Endothelial cell (in vitro differentiated cells): ENCODE measurements at regions not wholly inside any gene's neighbourhood (a gene's known extent, or its start where the extent isn't known, plus 50 kb on each side); places are given as distances from the start of the nearest gene placed in this dataset.

Experiments used
- DNase-seq: peaks from one replicate; pipeline ENCODE4 v3.0.0; 2021; ENCODE audit warnings: low spot score
- H3K27ac Mint-ChIP-seq: one replicate; pipeline ENCODE4 v1.8.0; 2021; ENCODE audit warnings: mixed read lengths, inconsistent platforms; ENCODE audit not compliant: unreplicated experiment
- H3K27me3 Mint-ChIP-seq: one replicate; pipeline ENCODE4 v1.8.0; 2021; ENCODE audit warnings: mild to moderate bottlenecking, moderate library complexity, mixed read lengths, inconsistent platforms; ENCODE audit not compliant: unreplicated experiment
- H3K36me3 Mint-ChIP-seq: one replicate; pipeline ENCODE4 v1.8.0; 2021; ENCODE audit warnings: mild to moderate bottlenecking, low read depth, mixed read lengths, inconsistent platforms; ENCODE audit not compliant: unreplicated experiment
- H3K4me1 Mint-ChIP-seq: one replicate; pipeline ENCODE4 v1.8.0; 2021; ENCODE audit warnings: mild to moderate bottlenecking, mixed read lengths, inconsistent platforms; ENCODE audit not compliant: unreplicated experiment
- H3K4me3 Mint-ChIP-seq: one replicate; pipeline ENCODE4 v1.8.0; 2021; ENCODE audit warnings: mild to moderate bottlenecking, mixed read lengths, inconsistent platforms; ENCODE audit not compliant: unreplicated experiment
- H3K9me3 Mint-ChIP-seq: one replicate; pipeline ENCODE4 v1.8.0; 2021; ENCODE audit warnings: mixed read lengths, inconsistent platforms; ENCODE audit not compliant: unreplicated experiment
- TF ChIP-seq, protein P1 (sequence below): fragments of 200-600 bp; sonication (generic); IDR thresholded peaks from one replicate; pipeline ENCODE4 v1.5.0; 2021; ENCODE audit warnings: antibody characterized with exemption; ENCODE audit not compliant: unreplicated experiment

DNA sequence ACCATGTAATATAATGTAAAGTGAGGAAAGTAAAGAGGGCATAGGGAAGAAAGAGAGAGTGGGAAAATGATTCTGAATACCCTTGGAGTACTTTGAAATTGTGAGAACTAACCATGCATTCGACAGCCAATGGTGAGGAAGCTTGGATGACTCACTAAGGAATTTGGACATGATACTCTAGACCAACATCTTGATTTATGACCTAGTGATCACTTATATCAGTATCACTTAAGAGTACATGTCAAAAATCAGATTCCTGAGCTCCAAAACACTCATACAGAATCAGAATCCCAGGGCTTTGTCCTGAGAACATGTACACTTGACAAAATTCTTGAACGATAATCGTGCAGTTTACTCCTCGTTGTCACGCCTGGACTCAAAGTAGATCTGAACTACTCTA lies 1899.8 kb upstream of the PIK3C3 start:
- Mint-ChIP-seq H3K36me3 (no peaks in the 10 kb centered on the region), H3K4me3 (no peak overlapping the region), H3K27me3 (no peaks in the 10 kb centered on the region), H3K4me1 (no peaks in the 10 kb centered on the region), H3K9me3 (no peaks in the 10 kb centered on the region), H3K27ac (no peak overlapping the region)
- TF ChIP-seq, protein P1, sequence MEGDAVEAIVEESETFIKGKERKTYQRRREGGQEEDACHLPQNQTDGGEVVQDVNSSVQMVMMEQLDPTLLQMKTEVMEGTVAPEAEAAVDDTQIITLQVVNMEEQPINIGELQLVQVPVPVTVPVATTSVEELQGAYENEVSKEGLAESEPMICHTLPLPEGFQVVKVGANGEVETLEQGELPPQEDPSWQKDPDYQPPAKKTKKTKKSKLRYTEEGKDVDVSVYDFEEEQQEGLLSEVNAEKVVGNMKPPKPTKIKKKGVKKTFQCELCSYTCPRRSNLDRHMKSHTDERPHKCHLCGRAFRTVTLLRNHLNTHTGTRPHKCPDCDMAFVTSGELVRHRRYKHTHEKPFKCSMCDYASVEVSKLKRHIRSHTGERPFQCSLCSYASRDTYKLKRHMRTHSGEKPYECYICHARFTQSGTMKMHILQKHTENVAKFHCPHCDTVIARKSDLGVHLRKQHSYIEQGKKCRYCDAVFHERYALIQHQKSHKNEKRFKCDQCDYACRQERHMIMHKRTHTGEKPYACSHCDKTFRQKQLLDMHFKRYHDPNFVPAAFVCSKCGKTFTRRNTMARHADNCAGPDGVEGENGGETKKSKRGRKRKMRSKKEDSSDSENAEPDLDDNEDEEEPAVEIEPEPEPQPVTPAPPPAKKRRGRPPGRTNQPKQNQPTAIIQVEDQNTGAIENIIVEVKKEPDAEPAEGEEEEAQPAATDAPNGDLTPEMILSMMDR = no peak
- no peak for DNase-seq

DNA sequence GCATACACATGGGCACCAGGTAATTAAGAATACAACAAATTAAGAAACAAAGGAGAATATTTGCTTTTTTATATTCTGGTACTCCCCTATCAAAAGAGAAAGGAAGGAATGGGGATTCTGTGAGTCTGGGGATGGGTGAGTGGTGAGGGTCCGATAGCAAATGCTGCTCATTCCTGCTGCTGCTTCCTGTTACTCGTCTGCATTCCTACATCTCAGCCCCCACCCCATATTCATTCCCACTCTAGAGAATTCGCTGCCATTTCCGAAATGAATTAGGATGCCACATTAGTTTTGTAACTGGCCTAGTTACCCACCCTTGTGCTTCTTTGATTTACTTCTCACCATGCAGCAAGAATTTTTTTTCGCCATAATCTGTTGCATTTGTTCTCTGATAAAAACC lies 1905.3 kb upstream of the PIK3C3 start:
- no peaks in the 10 kb centered on the region for H3K36me3 Mint-ChIP-seq
- no peaks in the 10 kb centered on the region for H3K27me3 Mint-ChIP-seq
- no peak overlapping the region for H3K4me3 Mint-ChIP-seq
- H3K9me3 Mint-ChIP-seq = no peaks in the 10 kb centered on the region
- H3K27ac Mint-ChIP-seq = no peak overlapping the region
- DNase-seq = no peak
- peaks cover 5% of the 10 kb centered on the region for H3K4me1 Mint-ChIP-seq
- TF ChIP-seq, protein P1 = no peak

DNA sequence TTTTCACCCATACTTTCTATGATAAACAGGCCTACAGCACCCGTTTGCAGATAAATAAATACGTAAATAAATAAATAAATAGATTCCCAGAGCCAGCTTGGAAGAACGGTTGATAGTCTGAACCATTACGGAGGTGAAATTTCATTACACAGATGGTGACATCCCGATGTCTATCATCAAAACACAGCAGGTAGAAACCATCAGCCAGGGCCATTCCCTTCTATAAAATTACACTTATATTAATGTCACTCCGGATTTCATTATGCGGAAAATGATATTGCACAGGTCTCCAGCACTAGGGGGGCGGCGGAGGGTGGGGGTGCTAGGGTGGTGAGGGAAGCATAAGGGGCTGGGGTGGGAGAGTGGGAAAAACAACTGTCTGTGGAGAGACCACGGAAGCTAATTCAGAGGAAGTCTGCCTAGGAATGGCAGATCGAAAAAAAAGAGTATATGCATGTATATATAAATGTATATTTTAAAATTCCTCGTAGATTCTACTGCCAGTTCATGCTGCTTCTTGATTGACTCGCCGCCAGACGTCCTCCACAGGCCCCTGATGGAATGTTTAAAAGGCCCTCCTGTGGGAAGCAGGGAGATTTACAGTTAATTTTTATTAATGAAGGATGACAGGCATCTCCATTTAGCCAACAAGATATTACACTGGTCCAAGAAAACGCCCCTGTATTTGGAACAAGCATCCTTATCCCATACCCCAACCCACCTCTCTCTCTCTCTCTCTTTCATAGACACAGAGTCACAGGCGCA lies 1906.0 kb upstream of the PIK3C3 start:
- TF ChIP-seq, protein P1 = no peak
- H3K4me1 Mint-ChIP-seq = peaks cover 5% of the 10 kb centered on the region
- DNase-seq = no peak
- no peak overlapping the region for H3K27ac Mint-ChIP-seq
- no peaks in the 10 kb centered on the region for H3K9me3 Mint-ChIP-seq
- no peak overlapping the region for H3K4me3 Mint-ChIP-seq
- H3K36me3 Mint-ChIP-seq = no peaks in the 10 kb centered on the region
- H3K27me3 Mint-ChIP-seq = no peaks in the 10 kb centered on the region

DNA sequence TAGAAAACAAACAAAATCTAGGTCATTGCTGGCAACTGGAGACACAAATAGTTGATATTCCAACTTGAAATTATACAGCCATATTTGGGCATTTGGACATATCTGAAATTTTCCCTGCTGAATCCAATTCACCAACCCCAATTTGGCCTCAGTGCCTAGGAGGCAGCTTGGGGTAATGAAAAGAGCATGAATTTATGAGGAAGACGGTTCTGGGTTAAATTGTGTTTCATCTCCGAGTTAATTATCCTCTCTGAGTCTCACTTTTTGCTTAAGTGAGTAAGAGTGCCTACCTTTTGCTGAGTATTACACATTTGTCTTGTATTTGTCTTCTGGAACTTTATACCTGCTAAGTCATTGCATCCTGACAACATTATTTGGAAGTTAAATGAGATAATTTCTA lies 1906.8 kb upstream of the PIK3C3 start:
- DNase-seq = no peak
- Mint-ChIP-seq H3K9me3 (no peaks in the 10 kb centered on the region), H3K4me3 (no peak overlapping the region), H3K36me3 (no peaks in the 10 kb centered on the region), H3K27ac (no peak overlapping the region), H3K27me3 (no peaks in the 10 kb centered on the region), H3K4me1 (peaks cover 5% of the 10 kb centered on the region)
- TF ChIP-seq, protein P1 = no peak

DNA sequence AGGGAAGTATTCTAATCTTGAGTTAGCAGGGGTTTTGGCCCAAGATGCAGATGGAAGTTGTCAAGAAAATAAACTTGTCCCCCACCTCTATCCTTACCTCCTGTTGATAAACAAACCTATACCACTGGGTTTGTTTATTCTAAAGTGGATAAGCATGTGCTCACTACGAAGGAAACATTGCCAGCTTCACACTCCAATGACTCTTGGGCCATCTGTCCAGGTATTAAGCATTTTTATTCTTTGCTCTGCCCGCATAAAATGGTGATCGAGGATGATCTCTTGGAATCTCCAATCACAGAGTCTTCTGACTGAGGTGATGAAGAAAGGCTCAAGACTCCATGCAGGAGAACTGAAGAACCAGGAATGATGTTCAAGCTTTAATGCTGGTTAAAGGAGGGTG lies 1908.4 kb upstream of the PIK3C3 start:
- Mint-ChIP-seq H3K9me3 (no peaks in the 10 kb centered on the region), H3K27ac (no peak overlapping the region), H3K4me3 (no peak overlapping the region), H3K4me1 (peaks cover 5% of the 10 kb centered on the region), H3K36me3 (no peaks in the 10 kb centered on the region), H3K27me3 (no peaks in the 10 kb centered on the region)
- TF ChIP-seq, protein P1 = no peak
- DNase-seq = no peak
